HCEC 1CT (cell line): ENCODE measurements at regions not wholly inside any gene's neighbourhood (a gene's known extent, or its start where the extent isn't known, plus 50 kb on each side); places are given as distances from the start of the nearest gene placed in this dataset.
"Not testable (repeated sequence)": the region's sequence is repeated elsewhere in the genome, so short reads cannot be mapped to it uniquely, and the experiment has no call there.

Experiments
- DNase-seq: peaks from one replicate; pipeline ENCODE4 v3.0.0-alpha.2; 2017

- DNase-seq, result no peak
Observed at GRCh38 chr10:60508037-60508436, 118.4 kb upstream of the ANK3 start.

GRCh38 chr10:60502621-60503020 lies 112.9 kb upstream of the ANK3 start:
- DNase-seq, result no peak

- no peak for DNase-seq
Observed at GRCh38 chr10:60498985-60499384, 109.3 kb upstream of the ANK3 start.

- no peak for DNase-seq
Observed at GRCh38 chr10:60497364-60497763, 107.7 kb upstream of the ANK3 start.

GRCh38 chr10:60496181-60496580 lies 106.5 kb upstream of the ANK3 start:
- no peak for DNase-seq

GRCh38 chr10:60495338-60496055 lies 105.8 kb upstream of the ANK3 start:
- DNase-seq, result no peak

- no peak for DNase-seq
Observed at GRCh38 chr10:60494774-60495173, 105.1 kb upstream of the ANK3 start.

- no peak for DNase-seq
Observed at GRCh38 chr10:60491162-60491561, 101.5 kb upstream of the ANK3 start.

GRCh38 chr10:60490013-60490412 lies 100.3 kb upstream of the ANK3 start:
- DNase-seq, result no peak

- no peak for DNase-seq
Observed at GRCh38 chr10:60488111-60488669, 98.5 kb upstream of the ANK3 start.

GRCh38 chr10:60487543-60487942 lies 97.9 kb upstream of the ANK3 start:
- no peak for DNase-seq

GRCh38 chr10:60485025-60485424 lies 95.3 kb upstream of the ANK3 start:
- DNase-seq, result no peak

- peak; percentile 43 for DNase-seq
Observed at GRCh38 chr10:60480865-60481563, 91.3 kb upstream of the ANK3 start.

- no peak for DNase-seq
Observed at GRCh38 chr10:60479305-60480020, 89.8 kb upstream of the ANK3 start.

GRCh38 chr10:60476451-60476850 lies 86.8 kb upstream of the ANK3 start:
- no peak for DNase-seq

- DNase-seq, result no peak
Observed at GRCh38 chr10:60473557-60473956, 83.9 kb upstream of the ANK3 start.

GRCh38 chr10:60470091-60470490 lies 80.4 kb upstream of the ANK3 start:
- DNase-seq, result no peak

- not testable (repeated sequence) for DNase-seq
Observed at GRCh38 chr10:60469147-60469546, 79.5 kb upstream of the ANK3 start.

GRCh38 chr10:60467202-60467546 lies 77.5 kb upstream of the ANK3 start:
- no peak for DNase-seq

GRCh38 chr10:60466267-60467201 lies 76.9 kb upstream of the ANK3 start:
- DNase-seq, result peak; percentile 29

- peak; percentile 10 for DNase-seq
Observed at GRCh38 chr10:60465801-60466200, 76.1 kb upstream of the ANK3 start.

- no peak for DNase-seq
Observed at GRCh38 chr10:60464659-60465058, 75.0 kb upstream of the ANK3 start.

- no peak for DNase-seq
Observed at GRCh38 chr10:60463746-60464145, 74.1 kb upstream of the ANK3 start.
